ENCODE measurements at regions not wholly inside any gene's neighbourhood (a gene's known extent, or its start where the extent isn't known, plus 50 kb on each side); places are given as distances from the start of the nearest gene placed in this dataset.
"Not testable (repeated sequence)": the region's sequence is repeated elsewhere in the genome, so short reads cannot be mapped to it uniquely, and the experiment has no call there.

DNA sequence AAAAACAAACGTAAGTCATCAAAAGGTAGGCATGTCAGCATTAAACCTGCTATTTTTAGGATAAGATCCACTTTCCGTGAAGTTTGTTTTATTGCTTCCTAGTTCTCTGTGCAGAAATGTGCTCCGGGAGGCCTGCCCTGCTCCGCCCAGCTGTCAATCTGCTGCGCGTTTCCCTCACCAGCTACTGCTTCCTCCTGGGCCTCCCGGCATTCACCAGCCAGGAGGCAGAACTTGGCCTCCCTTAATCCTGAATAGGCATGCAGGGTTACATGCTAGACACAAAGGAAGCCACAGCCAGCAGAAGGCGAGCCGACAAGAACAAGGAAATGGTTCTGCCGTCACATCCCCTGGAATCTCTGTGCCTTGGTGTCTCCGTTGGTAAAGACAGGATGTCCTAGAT, 386.2 kb downstream of the IRS2 start:
- H3K9ac ChIP-seq (ENCODE audit: low read depth in 2 of 2, low read length in 2 of 2) = no peak overlapping the region
- no peaks in the 10 kb centered on the region for H3K27me3 ChIP-seq
- H3K4me1 ChIP-seq = no peaks in the 10 kb centered on the region
- no peaks in the 10 kb centered on the region for H3K9me3 ChIP-seq
- H3K27ac ChIP-seq = no peak overlapping the region
- peak; percentile 26 for DNase-seq
- H3K4me3 ChIP-seq = no peak overlapping the region
- no peaks in the 10 kb centered on the region for H3K36me3 ChIP-seq
- intact Hi-C loops (cut with DNase I) = no loop called here
- TF ChIP-seq, protein P1, sequence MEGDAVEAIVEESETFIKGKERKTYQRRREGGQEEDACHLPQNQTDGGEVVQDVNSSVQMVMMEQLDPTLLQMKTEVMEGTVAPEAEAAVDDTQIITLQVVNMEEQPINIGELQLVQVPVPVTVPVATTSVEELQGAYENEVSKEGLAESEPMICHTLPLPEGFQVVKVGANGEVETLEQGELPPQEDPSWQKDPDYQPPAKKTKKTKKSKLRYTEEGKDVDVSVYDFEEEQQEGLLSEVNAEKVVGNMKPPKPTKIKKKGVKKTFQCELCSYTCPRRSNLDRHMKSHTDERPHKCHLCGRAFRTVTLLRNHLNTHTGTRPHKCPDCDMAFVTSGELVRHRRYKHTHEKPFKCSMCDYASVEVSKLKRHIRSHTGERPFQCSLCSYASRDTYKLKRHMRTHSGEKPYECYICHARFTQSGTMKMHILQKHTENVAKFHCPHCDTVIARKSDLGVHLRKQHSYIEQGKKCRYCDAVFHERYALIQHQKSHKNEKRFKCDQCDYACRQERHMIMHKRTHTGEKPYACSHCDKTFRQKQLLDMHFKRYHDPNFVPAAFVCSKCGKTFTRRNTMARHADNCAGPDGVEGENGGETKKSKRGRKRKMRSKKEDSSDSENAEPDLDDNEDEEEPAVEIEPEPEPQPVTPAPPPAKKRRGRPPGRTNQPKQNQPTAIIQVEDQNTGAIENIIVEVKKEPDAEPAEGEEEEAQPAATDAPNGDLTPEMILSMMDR (IDR thresholded peaks at IDR 0.05) = no peak

DNA sequence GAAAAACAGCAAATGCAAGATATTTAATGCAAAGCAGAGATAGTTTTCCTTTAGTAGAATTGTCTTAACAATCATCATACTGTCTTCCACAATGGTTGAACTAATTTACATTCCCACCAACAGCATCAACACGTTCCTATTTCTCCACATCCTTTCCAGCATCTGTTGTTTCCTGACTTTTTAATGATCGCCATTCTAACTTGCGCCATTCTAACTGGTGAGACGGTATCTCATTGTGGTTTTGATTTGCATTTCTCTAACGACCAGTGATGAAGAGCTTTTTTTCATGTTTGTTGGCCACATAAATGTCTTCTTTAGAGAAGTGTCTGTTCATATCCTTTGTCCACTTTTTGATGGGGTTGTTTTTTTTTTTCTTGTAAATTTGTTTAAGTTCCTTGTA, 388.3 kb downstream of the IRS2 start:
- intact Hi-C loops (cut with DNase I); H3K9me3 ChIP-seq; H3K4me3 ChIP-seq; H3K27ac ChIP-seq; H3K27me3 ChIP-seq; DNase-seq; H3K4me1 ChIP-seq; H3K36me3 ChIP-seq; H3K9ac ChIP-seq (ENCODE audit: low read depth in 2 of 2, low read length in 2 of 2): not testable (repeated sequence)

DNA sequence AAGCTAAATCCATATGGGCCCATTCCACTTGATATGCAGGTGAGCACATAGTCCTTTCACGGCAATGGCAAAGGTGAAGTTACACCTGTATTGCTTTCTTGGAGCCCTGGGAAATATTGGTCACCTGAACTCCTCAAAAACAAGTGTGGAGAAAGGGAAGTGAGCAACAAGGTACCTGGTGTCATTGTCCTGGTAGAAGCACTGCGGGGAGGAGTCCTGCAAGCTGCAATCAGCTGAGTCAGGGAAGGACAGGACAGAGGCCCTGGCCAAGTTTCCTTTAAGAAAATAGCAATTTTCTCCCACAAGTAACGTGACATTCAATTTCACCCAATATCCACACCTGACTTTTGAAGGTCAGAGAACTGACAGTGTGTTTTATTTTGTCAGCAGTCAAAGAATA, 389.1 kb downstream of the IRS2 start:
- no peak for DNase-seq
- Histone ChIP-seq H3K9ac (ENCODE audit: low read depth in 2 of 2, low read length in 2 of 2) (no peak overlapping the region), H3K4me3 (no peak overlapping the region), H3K4me1 (no peaks in the 10 kb centered on the region), H3K9me3 (no peaks in the 10 kb centered on the region), H3K36me3 (no peaks in the 10 kb centered on the region), H3K27ac (no peak overlapping the region), H3K27me3 (no peaks in the 10 kb centered on the region)
- intact Hi-C loops (cut with DNase I) = no loop called here
- TF ChIP-seq, protein P1 (IDR thresholded peaks at IDR 0.05) = no peak

DNA sequence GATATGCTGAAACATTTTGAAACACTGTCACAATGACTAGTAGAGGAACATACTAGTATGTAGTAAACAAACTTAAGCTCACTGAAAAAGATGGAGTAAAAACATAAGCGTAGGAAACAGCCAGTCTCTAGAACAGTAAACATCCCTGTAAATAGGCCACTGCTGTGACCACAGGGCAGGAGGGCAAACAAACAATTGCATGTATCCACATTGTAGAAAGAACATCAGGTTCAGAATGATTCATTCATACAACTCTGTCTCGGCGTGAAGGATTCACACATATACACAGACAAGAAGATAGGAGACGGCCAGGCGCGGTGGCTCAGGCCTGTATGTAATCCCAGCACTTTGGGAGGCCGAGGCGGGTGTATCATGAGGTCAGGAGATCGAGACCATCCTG, 390.1 kb downstream of the IRS2 start:
- H3K9ac ChIP-seq (ENCODE audit: low read depth in 2 of 2, low read length in 2 of 2) = no peak overlapping the region
- no peaks in the 10 kb centered on the region for H3K9me3 ChIP-seq
- no peak for DNase-seq
- no peaks in the 10 kb centered on the region for H3K36me3 ChIP-seq
- TF ChIP-seq, protein P1 (IDR thresholded peaks at IDR 0.05) = no peak
- no peak overlapping the region for H3K27ac ChIP-seq
- no peaks in the 10 kb centered on the region for H3K27me3 ChIP-seq
- intact Hi-C loops (cut with DNase I) = no loop called here
- H3K4me3 ChIP-seq = no peak overlapping the region
- H3K4me1 ChIP-seq = no peaks in the 10 kb centered on the region

DNA sequence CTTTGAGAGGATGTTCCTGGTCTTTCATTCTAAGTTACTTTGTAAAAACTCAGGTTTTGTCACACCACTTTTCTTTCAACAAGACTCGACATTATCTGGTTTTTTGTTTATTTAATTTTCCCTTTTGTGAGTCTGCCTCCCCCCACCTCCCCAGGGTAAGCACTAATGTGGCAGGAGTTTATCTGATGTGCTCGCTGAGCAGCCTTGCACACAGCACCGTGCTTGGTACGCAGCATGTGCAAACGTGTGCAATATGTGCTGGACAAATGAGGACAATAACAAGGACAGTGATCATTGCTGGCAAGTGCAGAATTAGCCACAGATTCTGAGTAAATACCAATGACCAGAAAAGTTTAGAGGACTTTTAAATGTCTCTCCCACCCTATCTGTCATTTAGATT, 391.4 kb downstream of the IRS2 start:
- intact Hi-C loops (cut with DNase I) = no loop called here
- Histone ChIP-seq H3K4me3 (no peak overlapping the region), H3K9me3 (no peaks in the 10 kb centered on the region), H3K27ac (no peak overlapping the region), H3K36me3 (no peaks in the 10 kb centered on the region), H3K4me1 (no peaks in the 10 kb centered on the region), H3K9ac (ENCODE audit: low read depth in 2 of 2, low read length in 2 of 2) (no peak overlapping the region), H3K27me3 (no peaks in the 10 kb centered on the region)
- TF ChIP-seq, protein P1 (IDR thresholded peaks at IDR 0.05) = no peak
- DNase-seq = no peak

DNA sequence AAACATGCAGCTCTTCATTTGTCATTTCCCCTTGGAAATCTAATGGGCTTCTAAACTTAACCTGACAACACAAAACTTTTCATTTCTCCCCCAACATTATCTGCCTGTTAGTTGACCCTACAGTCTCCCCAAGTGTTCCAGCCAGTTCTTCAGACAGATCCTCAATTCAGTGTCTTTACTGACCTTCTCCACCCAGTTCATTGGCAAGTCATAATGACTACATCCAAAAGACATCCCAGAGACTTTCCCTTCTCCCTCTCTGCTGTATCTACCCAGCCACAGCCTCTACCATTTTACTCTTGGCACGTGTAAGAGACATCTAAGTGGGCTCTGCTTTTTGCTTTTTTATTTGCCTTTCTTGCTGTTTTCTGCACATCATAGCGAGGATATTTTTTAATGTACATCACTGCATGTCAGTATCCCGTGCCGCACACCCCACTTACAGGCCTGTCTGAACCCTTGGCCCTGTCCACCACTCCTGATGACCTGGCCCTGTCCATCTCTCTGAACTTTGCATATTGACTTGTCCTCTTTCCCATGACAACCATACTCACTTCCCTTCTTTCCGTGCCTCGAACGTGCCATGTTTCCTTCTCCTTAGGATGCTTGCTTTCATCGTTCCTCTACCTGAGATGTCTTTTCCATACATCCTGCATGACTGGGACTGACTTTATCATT, 391.9 kb downstream of the IRS2 start:
- H3K4me3 ChIP-seq = no peak overlapping the region
- no peak overlapping the region for H3K27ac ChIP-seq
- H3K36me3 ChIP-seq = no peaks in the 10 kb centered on the region
- no peak overlapping the region for H3K9ac ChIP-seq (ENCODE audit: low read depth in 2 of 2, low read length in 2 of 2)
- H3K27me3 ChIP-seq = no peaks in the 10 kb centered on the region
- TF ChIP-seq, protein P1 (IDR thresholded peaks at IDR 0.05) = no peak
- H3K4me1 ChIP-seq = no peaks in the 10 kb centered on the region
- no peaks in the 10 kb centered on the region for H3K9me3 ChIP-seq
- intact Hi-C loops (cut with DNase I) = no loop called here
- DNase-seq = no peak
